Sigmoid colon (tissue), 6 donors: ENCODE measurements at regions not wholly inside any gene's neighbourhood (a gene's known extent, or its start where the extent isn't known, plus 50 kb on each side); places are given as distances from the start of the nearest gene placed in this dataset.

Source experiments
- DNase-seq: peaks from one replicate; pipeline ENCODE4 v3.0.0-alpha.2; 2019
- H3K27ac ChIP-seq, 4 donors: fragments of 200-600 bp; sonication (generic); one replicate each; pipeline ENCODE4 v1.5.1; 2016 to 2019; ENCODE audit warnings: mild to moderate bottlenecking in 1 of 4
- H3K27me3 ChIP-seq, 3 donors: fragments of 200-600 bp; sonication (generic); one replicate each; pipeline ENCODE4 v1.5.1; 2019; ENCODE audit warnings: mild to moderate bottlenecking in 1 of 3
- H3K36me3 ChIP-seq, 4 donors: fragments of 200-600 bp; sonication (generic); one replicate each; pipeline ENCODE4 v1.5.1; 2016 to 2019
- H3K4me1 ChIP-seq, 4 donors: fragments of 200-600 bp; sonication (generic); one replicate each; pipeline ENCODE4 v1.5.1; 2017 to 2019
- H3K4me3 ChIP-seq, 4 donors: fragments of 200-600 bp; sonication (generic); one replicate each; pipeline ENCODE4 v1.5.1; 2017 to 2019; ENCODE audit warnings: mild to moderate bottlenecking in 2 of 4, moderate library complexity in 1 of 4
- H3K9me3 ChIP-seq, 4 donors: fragments of 200-600 bp in 3 of 4; sonication (generic) in 3 of 4; one replicate each; pipeline versions ENCODE4 v1.5.1 to v1.6.1; 2013 to 2019
- EP300 ChIP-seq, 4 donors: sonication (generic); formaldehyde crosslinking; IDR thresholded peaks; one replicate each; pipeline ENCODE4 v1.6.1; 2017; ENCODE audit warnings: antibody characterized with exemption in 4 of 4
- POLR2A ChIP-seq, 2 donors: fragments of 450-650 bp; IDR thresholded peaks; one replicate each; pipeline ENCODE4 v1.6.1; 2016; ENCODE audit warnings: antibody characterized with exemption in 2 of 2, mild to moderate bottlenecking in 2 of 2, moderate library complexity in 2 of 2
- POLR2AphosphoS5 ChIP-seq, 4 donors: sonication (generic); formaldehyde crosslinking; IDR thresholded peaks; one replicate each; pipeline ENCODE4 v1.6.1; 2017; ENCODE audit warnings: antibody characterized with exemption in 4 of 4
- WGBS, 2 donors: extraction: QIAGEN DNeasy Blood & Tissue Kit; methylation state at CpG; one replicate each; pipeline ENCODE4 v1.1.7; 2013; 5-methylcytosine and 5-hydroxymethylcytosine counted together
- intact Hi-C: fragments of 100-400 bp; cut with DNase I; formaldehyde crosslinking; loops from one replicate; pipeline ENCODE4 v1.15.1; 2023
- TF ChIP-seq, protein P1 (sequence below), 4 experiments: fragments of 450-650 bp in 3 of 4; fragments of 200-600 bp in 1 of 4; IDR thresholded peaks; one replicate each; pipeline ENCODE4 v1.5.1; 2016 to 2019; ENCODE audit warnings: antibody characterized with exemption in 4 of 4, mild to moderate bottlenecking in 3 of 4, moderate library complexity in 2 of 4
- donor health status: healthy with polysubstance abuse.
- donor health status: healthy.

- Histone ChIP-seq H3K27me3 (no peaks in the 10 kb centered on the region), H3K4me3 (no peak overlapping the region), H3K27ac (no peak overlapping the region), H3K4me1 (no peaks in the 10 kb centered on the region), H3K9me3 (no peaks in the 10 kb centered on the region), H3K36me3 (no peaks in the 10 kb centered on the region)
- intact Hi-C loops, result no loop called here
- peak; percentile 69 for DNase-seq
- no peak for TF ChIP-seq POLR2AphosphoS5 (IDR thresholded peaks at IDR 0.05)
- TF ChIP-seq EP300 (IDR thresholded peaks at IDR 0.05), result no peak
- TF ChIP-seq POLR2A (IDR thresholded peaks at IDR 0.05), result no peak
- TF ChIP-seq, protein P1, sequence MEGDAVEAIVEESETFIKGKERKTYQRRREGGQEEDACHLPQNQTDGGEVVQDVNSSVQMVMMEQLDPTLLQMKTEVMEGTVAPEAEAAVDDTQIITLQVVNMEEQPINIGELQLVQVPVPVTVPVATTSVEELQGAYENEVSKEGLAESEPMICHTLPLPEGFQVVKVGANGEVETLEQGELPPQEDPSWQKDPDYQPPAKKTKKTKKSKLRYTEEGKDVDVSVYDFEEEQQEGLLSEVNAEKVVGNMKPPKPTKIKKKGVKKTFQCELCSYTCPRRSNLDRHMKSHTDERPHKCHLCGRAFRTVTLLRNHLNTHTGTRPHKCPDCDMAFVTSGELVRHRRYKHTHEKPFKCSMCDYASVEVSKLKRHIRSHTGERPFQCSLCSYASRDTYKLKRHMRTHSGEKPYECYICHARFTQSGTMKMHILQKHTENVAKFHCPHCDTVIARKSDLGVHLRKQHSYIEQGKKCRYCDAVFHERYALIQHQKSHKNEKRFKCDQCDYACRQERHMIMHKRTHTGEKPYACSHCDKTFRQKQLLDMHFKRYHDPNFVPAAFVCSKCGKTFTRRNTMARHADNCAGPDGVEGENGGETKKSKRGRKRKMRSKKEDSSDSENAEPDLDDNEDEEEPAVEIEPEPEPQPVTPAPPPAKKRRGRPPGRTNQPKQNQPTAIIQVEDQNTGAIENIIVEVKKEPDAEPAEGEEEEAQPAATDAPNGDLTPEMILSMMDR (IDR thresholded peaks at IDR 0.05), result no peak
- WGBS, 2 donors, result 56 to 63% methylated on average over 5 of the region's 5 CpGs
Measured at GRCh38 chr9:111179577-111179976, 141.3 kb upstream of the LPAR1 start.

DNA sequence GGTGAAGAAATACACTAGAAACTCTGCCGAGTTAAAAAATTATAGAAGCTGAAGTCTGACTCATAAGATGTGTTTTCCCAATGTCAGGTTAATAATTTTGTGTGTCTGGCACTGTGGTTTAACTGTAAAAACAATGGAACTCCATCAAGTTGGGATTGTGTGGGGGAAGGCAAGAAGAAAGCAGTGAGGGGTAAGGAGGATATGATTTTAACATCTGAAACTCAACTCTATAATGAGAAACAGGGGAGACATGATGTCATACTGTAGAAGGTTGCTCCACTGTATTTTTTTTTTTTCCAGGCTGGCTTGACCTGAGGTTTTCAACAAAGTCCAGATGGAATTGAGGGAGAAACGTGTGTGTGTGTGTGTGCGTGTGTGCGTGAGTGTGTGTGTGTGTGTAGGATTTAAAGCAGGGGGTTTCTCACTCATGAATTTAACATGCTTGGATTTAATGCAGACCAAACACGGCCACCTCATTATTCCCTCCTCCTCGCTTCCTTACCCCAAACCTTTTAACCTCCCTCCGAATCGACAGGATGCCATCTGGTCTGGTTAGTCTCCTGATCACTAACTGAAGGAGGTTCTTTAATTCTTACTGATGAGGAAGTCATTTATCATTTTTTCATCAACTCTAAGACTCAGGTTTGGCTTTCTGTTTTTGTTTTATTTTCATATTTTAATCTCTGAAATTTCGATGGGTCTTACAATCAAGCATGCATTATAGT, 140.2 kb upstream of the LPAR1 start:
- H3K9me3 ChIP-seq, result no peaks in the 10 kb centered on the region
- H3K36me3 ChIP-seq, result no peaks in the 10 kb centered on the region
- intact Hi-C loops, result no loop called here
- TF ChIP-seq, protein P1 (IDR thresholded peaks at IDR 0.05), result no peak
- TF ChIP-seq POLR2A (IDR thresholded peaks at IDR 0.05), result no peak
- no peak for TF ChIP-seq POLR2AphosphoS5 (IDR thresholded peaks at IDR 0.05)
- no peak for TF ChIP-seq EP300 (IDR thresholded peaks at IDR 0.05)
- H3K4me1 ChIP-seq, result no peaks in the 10 kb centered on the region
- no peak for DNase-seq
- H3K27ac ChIP-seq, result no peak overlapping the region
- 46 to 70% methylated on average over 9 of the region's 9 CpGs for WGBS, 2 donors
- no peaks in the 10 kb centered on the region for H3K27me3 ChIP-seq
- no peak overlapping the region for H3K4me3 ChIP-seq

DNA sequence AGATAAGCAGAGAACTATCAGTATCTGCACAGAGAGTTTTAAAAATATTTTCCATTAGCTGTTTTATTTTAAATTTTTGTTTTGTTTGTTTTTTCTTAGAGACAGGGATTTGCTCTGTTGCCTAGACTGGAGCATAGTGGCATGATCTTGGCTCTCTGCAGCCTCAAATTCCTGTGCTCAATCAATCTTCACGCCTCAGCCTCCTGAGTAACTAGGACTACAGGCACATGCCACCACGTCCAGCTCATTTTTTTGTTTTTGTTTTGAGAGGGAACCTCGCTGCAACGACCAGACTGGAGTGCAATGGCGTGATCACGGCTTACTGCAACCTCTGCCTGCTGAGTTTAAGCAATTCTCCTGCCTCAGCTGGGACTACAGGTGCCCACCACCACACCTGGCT, 138.2 kb upstream of the LPAR1 start:
- TF ChIP-seq EP300 (IDR thresholded peaks at IDR 0.05) (no peak), POLR2A (IDR thresholded peaks at IDR 0.05) (no peak), POLR2AphosphoS5 (IDR thresholded peaks at IDR 0.05) (no peak)
- TF ChIP-seq, protein P1 (IDR thresholded peaks at IDR 0.05), result no peak
- intact Hi-C loops, result no loop called here
- no peaks in the 10 kb centered on the region for H3K27me3 ChIP-seq
- no peak for DNase-seq
- H3K27ac ChIP-seq, result no peak overlapping the region
- no peak overlapping the region for H3K4me3 ChIP-seq
- WGBS, 2 donors, result 88 to 90% methylated on average over 6 of the region's 6 CpGs
- no peaks in the 10 kb centered on the region for H3K36me3 ChIP-seq
- no peaks in the 10 kb centered on the region for H3K9me3 ChIP-seq
- H3K4me1 ChIP-seq, result no peaks in the 10 kb centered on the region

GRCh38 chr9:111175350-111175749, 137.1 kb upstream of the LPAR1 start:
- no peak for DNase-seq
- TF ChIP-seq POLR2AphosphoS5 (IDR thresholded peaks at IDR 0.05) (no peak), POLR2A (IDR thresholded peaks at IDR 0.05) (no peak), EP300 (IDR thresholded peaks at IDR 0.05) (no peak)
- TF ChIP-seq, protein P1 (IDR thresholded peaks at IDR 0.05), result no peak
- Histone ChIP-seq H3K36me3 (no peaks in the 10 kb centered on the region), H3K4me1 (no peaks in the 10 kb centered on the region), H3K4me3 (no peak overlapping the region), H3K27me3 (no peaks in the 10 kb centered on the region), H3K9me3 (no peaks in the 10 kb centered on the region), H3K27ac (no peak overlapping the region)
- intact Hi-C loops, result no loop called here

- Histone ChIP-seq H3K27ac (no peak overlapping the region), H3K4me3 (no peak overlapping the region), H3K4me1 (no peaks in the 10 kb centered on the region), H3K36me3 (no peaks in the 10 kb centered on the region), H3K9me3 (peaks cover 0 to 4% (median under 1%) of the 10 kb centered on the region in 4 donors), H3K27me3 (no peaks in the 10 kb centered on the region)
- 94 to 97% methylated on average over 2 of the region's 2 CpGs for whole genome bisulfite sequencing, 2 donors
- TF ChIP-seq EP300 (IDR thresholded peaks at IDR 0.05) (no peak), POLR2AphosphoS5 (IDR thresholded peaks at IDR 0.05) (no peak), POLR2A (IDR thresholded peaks at IDR 0.05) (no peak)
- TF ChIP-seq, protein P1 (IDR thresholded peaks at IDR 0.05), result no peak
- DNase-seq, result no peak
- intact Hi-C loops, result no loop called here
Measured at GRCh38 chr9:111167341-111167740, 129.1 kb upstream of the LPAR1 start.
